Thyroid gland (tissue), 4 donors: ENCODE measurements at regions not wholly inside any gene's neighbourhood (a gene's known extent, or its start where the extent isn't known, plus 50 kb on each side); places are given as distances from the start of the nearest gene placed in this dataset.

Experiments used
- DNase-seq, 2 donors: peaks; one replicate each; pipeline ENCODE4 v3.0.0-alpha.2; 2019
- H3K27ac ChIP-seq, 3 donors: fragments of 200-600 bp; sonication (generic); 1 replicate in 2 of 3; 2 replicates in 1 of 3; pipeline ENCODE4 v1.5.1; 2016 to 2019; ENCODE audit warnings: mild to moderate bottlenecking in 1 of 3, moderate library complexity in 1 of 3
- H3K27me3 ChIP-seq: fragments of 200-600 bp; sonication (generic); one replicate; pipeline ENCODE4 v1.5.1; 2019
- H3K36me3 ChIP-seq, 2 donors: fragments of 200-600 bp; sonication (generic); one replicate each; pipeline ENCODE4 v1.5.1; 2016 to 2019
- H3K4me1 ChIP-seq, 2 donors: fragments of 200-600 bp; sonication (generic); one replicate each; pipeline ENCODE4 v1.5.1; 2017 to 2019
- H3K4me3 ChIP-seq, 3 donors: fragments of 200-600 bp; sonication (generic); replicated peaks in 1 of 3; 1 replicate in 2 of 3; 2 replicates in 1 of 3; pipeline ENCODE4 v1.5.1; 2016; ENCODE audit warnings: mild to moderate bottlenecking in 1 of 3
- H3K9me3 ChIP-seq: fragments of 200-600 bp; sonication (generic); one replicate; pipeline ENCODE4 v1.5.1; 2017
- CTCF ChIP-seq, 6 experiments: fragments of 200-600 bp in 3 of 6; fragments of 450-650 bp in 3 of 6; sonication (generic) in 3 of 6; IDR thresholded peaks; one replicate each; pipeline ENCODE4 v1.5.1; 2016 to 2019; ENCODE audit warnings: antibody characterized with exemption in 6 of 6, mild to moderate bottlenecking in 2 of 6, inconsistent platforms in 1 of 6, moderate library complexity in 1 of 6
- POLR2A ChIP-seq, 2 donors: fragments of 450-650 bp; IDR thresholded peaks; one replicate each; pipeline ENCODE4 v1.6.1; 2017; ENCODE audit warnings: antibody characterized with exemption in 2 of 2, mild to moderate bottlenecking in 2 of 2, moderate library complexity in 1 of 2
- WGBS, 2 donors: methylation state at CpG; one replicate each; pipeline ENCODE4 v1.1.5; 2017; 5-methylcytosine and 5-hydroxymethylcytosine counted together
- intact Hi-C: fragments of 100-400 bp; cut with DNase I; formaldehyde crosslinking; loops from one replicate; pipeline ENCODE4 v1.15.1; 2023

- no peak overlapping the region for H3K27ac ChIP-seq
- H3K4me1 ChIP-seq = no peaks in the 10 kb centered on the region
- intact Hi-C loops = no loop called here
- H3K9me3 ChIP-seq = no peaks in the 10 kb centered on the region
- H3K4me3 ChIP-seq = no peak overlapping the region
- H3K36me3 ChIP-seq = no peaks in the 10 kb centered on the region
- no peak for DNase-seq
- no peaks in the 10 kb centered on the region for H3K27me3 ChIP-seq
- TF ChIP-seq POLR2A (IDR thresholded peaks at IDR 0.05) = no peak
- no peak for TF ChIP-seq CTCF (IDR thresholded peaks at IDR 0.05)
Measured at GRCh38 chr2:206845877-206846276, 80.5 kb downstream of the FASTKD2 start.

- no peak overlapping the region for H3K27ac ChIP-seq
- H3K4me3 ChIP-seq = no peak overlapping the region
- H3K36me3 ChIP-seq = no peaks in the 10 kb centered on the region
- intact Hi-C loops = no loop called here
- H3K4me1 ChIP-seq = no peaks in the 10 kb centered on the region
- WGBS, 2 donors = 80 to 90% methylated on average over 3 of the region's 3 CpGs
- H3K27me3 ChIP-seq = no peaks in the 10 kb centered on the region
- TF ChIP-seq POLR2A (IDR thresholded peaks at IDR 0.05) (no peak), CTCF (IDR thresholded peaks at IDR 0.05) (no peak)
- DNase-seq = no peak
- H3K9me3 ChIP-seq = no peaks in the 10 kb centered on the region
Measured at GRCh38 chr2:206846331-206846730, 80.9 kb downstream of the FASTKD2 start.

GRCh38 chr2:206846981-206847834 is 81.8 kb downstream of the FASTKD2 start:
- WGBS, 2 donors = 73 to 74% methylated on average over 3 of the region's 3 CpGs
- H3K27ac ChIP-seq = no peak overlapping the region
- TF ChIP-seq CTCF (IDR thresholded peaks at IDR 0.05) = no peak
- no peak for TF ChIP-seq POLR2A (IDR thresholded peaks at IDR 0.05)

GRCh38 chr2:206850369-206850768 is 85.0 kb downstream of the FASTKD2 start:
- no peak overlapping the region for H3K27ac ChIP-seq
- DNase-seq = no peak
- H3K9me3 ChIP-seq = no peaks in the 10 kb centered on the region
- no peaks in the 10 kb centered on the region for H3K4me1 ChIP-seq
- H3K27me3 ChIP-seq = no peaks in the 10 kb centered on the region
- no peak for TF ChIP-seq CTCF (IDR thresholded peaks at IDR 0.05)
- no peak for TF ChIP-seq POLR2A (IDR thresholded peaks at IDR 0.05)
- intact Hi-C loops = no loop called here
- H3K4me3 ChIP-seq = no peak overlapping the region
- no peaks in the 10 kb centered on the region for H3K36me3 ChIP-seq

More at GRCh38 chr2:206846981-206847834, 81.8 kb downstream of the FASTKD2 start:
- Histone ChIP-seq H3K4me3 (no peak overlapping the region), H3K9me3 (no peaks in the 10 kb centered on the region), H3K4me1 (no peaks in the 10 kb centered on the region), H3K27me3 (no peaks in the 10 kb centered on the region), H3K36me3 (no peaks in the 10 kb centered on the region)
- intact Hi-C loops = no loop called here
- DNase-seq = no peak

GRCh38 chr2:206851521-206851920 is 86.1 kb downstream of the FASTKD2 start:
- no peak overlapping the region for H3K27ac ChIP-seq
- no peaks in the 10 kb centered on the region for H3K4me1 ChIP-seq
- no peaks in the 10 kb centered on the region for H3K27me3 ChIP-seq
- intact Hi-C loops = no loop called here
- no peaks in the 10 kb centered on the region for H3K9me3 ChIP-seq
- TF ChIP-seq POLR2A (IDR thresholded peaks at IDR 0.05) = no peak
- no peak for TF ChIP-seq CTCF (IDR thresholded peaks at IDR 0.05)
- no peak overlapping the region for H3K4me3 ChIP-seq
- WGBS, 2 donors = 97 to 98% methylated on average over 1 of the region's 1 CpG
- DNase-seq = no peak
- H3K36me3 ChIP-seq = no peaks in the 10 kb centered on the region
